ENCODE measurements at regions not wholly inside any gene's neighbourhood (a gene's known extent, or its start where the extent isn't known, plus 50 kb on each side); places are given as distances from the start of the nearest gene placed in this dataset.

GRCh38 chr2:39996653-39997080, 217.6 kb upstream of the THUMPD2 start:
- ChIA-PET RAD21 (ENCODE audit: unreplicated experiment) (no interaction called here), CTCF (no interaction called here), SMC1A (ENCODE audit: uncharacterized antibody, unreplicated experiment) (no interaction called here), POLR2A (no interaction called here)
- no peak overlapping the region for H2AFZ ChIP-seq (ENCODE audit: control insufficient read depth, low read depth, low read length)
- no peaks in the 10 kb centered on the region for H3K36me3 ChIP-seq (ENCODE audit: control insufficient read depth in 2 of 2, insufficient read depth in 2 of 2, low read length in 1 of 2)
- no peak overlapping the region for H3K4me3 ChIP-seq
- no TSS peak for BruUV-seq (replicated peaks)
- in situ Hi-C loops (cut with MboI) (no loop called here), intact Hi-C loops (cut with micrococcal nuclease; ENCODE audit: unreplicated experiment) (no loop called here)
- TF ChIP-seq HDAC2 (IDR thresholded peaks at IDR 0.05), result no peak
- TF ChIP-seq MTA2 (IDR thresholded peaks at IDR 0.05; ENCODE audit: low read depth), result no peak
- TF ChIP-seq SUZ12 (IDR thresholded peaks at IDR 0.05; ENCODE audit: unreplicated experiment), result no peak
- no peak for TF ChIP-seq LARP7 (IDR thresholded peaks at IDR 0.05)
- no peak for TF ChIP-seq POLR2AphosphoS2 (IDR thresholded peaks at IDR 0.05; ENCODE audit: low read depth, low read length)
- no peak for TF ChIP-seq ATF7 (IDR thresholded peaks at IDR 0.05; ENCODE audit: low read depth)
- TF ChIP-seq, protein P1, sequence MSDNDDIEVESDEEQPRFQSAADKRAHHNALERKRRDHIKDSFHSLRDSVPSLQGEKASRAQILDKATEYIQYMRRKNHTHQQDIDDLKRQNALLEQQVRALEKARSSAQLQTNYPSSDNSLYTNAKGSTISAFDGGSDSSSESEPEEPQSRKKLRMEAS (IDR thresholded peaks at IDR 0.05; ENCODE audit: low read depth, low read length), result no peak
- no peak for TF ChIP-seq CHD2 (IDR thresholded peaks at IDR 0.05; ENCODE audit: borderline replicate concordance, low read depth, low read length)
- no peak for TF ChIP-seq IRF3 (IDR thresholded peaks at IDR 0.05)
- TF ChIP-seq SRF (IDR thresholded peaks at IDR 0.05; ENCODE audit: low read depth in 2 of 2, low read length in 2 of 2), result no peak
- no peak for TF ChIP-seq EP300 (IDR thresholded peaks at IDR 0.05; ENCODE audit: borderline replicate concordance in 1 of 2, control insufficient read depth in 1 of 2, low read depth in 2 of 2, low read length in 2 of 2)
- no peak for TF ChIP-seq ESRRA (IDR thresholded peaks at IDR 0.05; ENCODE audit: low read length)
- TF ChIP-seq MEF2B (IDR thresholded peaks at IDR 0.05; ENCODE audit: partially characterized antibody, poor library complexity, severe bottlenecking), result no peak
- no peak for TF ChIP-seq PAX8 (IDR thresholded peaks at IDR 0.05)
- no peaks in the 10 kb centered on the region for H3K27me3 ChIP-seq (replicated peaks in 1 of 2; ENCODE audit: control insufficient read depth in 2 of 2, insufficient read depth in 2 of 2, low read length in 1 of 2)
- no peak overlapping the region for H3K9ac ChIP-seq (ENCODE audit: control insufficient read depth, insufficient read depth, low read length)
- H3K9me3 ChIP-seq (replicated peaks; ENCODE audit: control insufficient read depth, insufficient read depth, low read length), result no peaks in the 10 kb centered on the region
- no peak overlapping the region for H3K27ac ChIP-seq (ENCODE audit: control insufficient read depth, insufficient read depth)
- H3K4me2 ChIP-seq (ENCODE audit: control insufficient read depth, insufficient read depth), result no peak overlapping the region
- no peaks in the 10 kb centered on the region for H3K79me2 ChIP-seq (ENCODE audit: control insufficient read depth, insufficient read depth, low read length)
- WGBS (ENCODE audit: insufficient coverage, insufficient replicate concordance, low lambda C conversion rate, missing lambda C conversion rate), result 0% methylated on average over 1 of the region's 1 CpG
- DNase-seq (ENCODE audit: low read depth, low spot score), result no peak
- H3K4me1 ChIP-seq (ENCODE audit: control insufficient read depth, insufficient read depth, low read length), result no peaks in the 10 kb centered on the region
- FAIRE-seq, result no peak
- ATAC-seq, result no peak
- H4K20me1 ChIP-seq (ENCODE audit: control insufficient read depth, insufficient read depth), result no peaks in the 10 kb centered on the region

Data from GM12878 (cell line).